ENCODE measurements at regions not wholly inside any gene's neighbourhood (a gene's known extent, or its start where the extent isn't known, plus 50 kb on each side); places are given as distances from the start of the nearest gene placed in this dataset.
"Not testable (repeated sequence)": the region's sequence is repeated elsewhere in the genome, so short reads cannot be mapped to it uniquely, and the experiment has no call there.

DNA sequence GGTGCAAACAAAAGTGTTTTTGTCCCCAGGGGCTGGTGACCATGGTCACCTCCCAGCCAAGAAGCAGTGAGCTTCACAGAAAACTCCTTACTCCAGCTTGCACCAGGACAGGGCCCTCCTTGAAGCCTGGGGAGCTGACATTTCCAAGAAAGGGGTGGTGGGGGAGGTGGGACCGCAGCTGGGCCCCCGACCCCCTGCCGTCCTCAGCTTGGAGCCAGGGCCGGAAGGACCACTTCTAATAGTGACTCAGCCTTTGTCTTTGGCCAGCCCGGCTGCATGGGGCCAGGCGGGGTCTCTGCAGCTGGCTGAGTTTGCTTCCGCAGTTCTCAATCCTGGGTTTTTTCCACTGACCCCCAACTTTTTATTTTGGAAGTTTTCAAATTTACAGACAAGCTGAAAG is 136.5 kb upstream of the POU3F1 start:
- Histone ChIP-seq H3K9me3 (replicated peaks; ENCODE audit: control insufficient read depth, insufficient read depth, low read length) (no peaks in the 10 kb centered on the region), H3K36me3 (ENCODE audit: control insufficient read depth in 2 of 2, extremely low read depth in 1 of 2, insufficient read depth in 2 of 2, low read length in 2 of 2) (no peaks in the 10 kb centered on the region), H3K79me2 (ENCODE audit: control insufficient read depth, insufficient read depth, low read length) (no peaks in the 10 kb centered on the region), H3K4me2 (ENCODE audit: insufficient read depth, low read length) (no peak overlapping the region), H3K4me1 (ENCODE audit: control insufficient read depth, extremely low read depth, insufficient read depth, low read length) (no peaks in the 10 kb centered on the region), H3K9ac (replicated peaks; ENCODE audit: extremely low read depth, insufficient read depth, low read length) (no peak overlapping the region), H3K27ac (ENCODE audit: insufficient read depth, low read depth, low read length) (no peak overlapping the region), H2AFZ (ENCODE audit: low read depth, low read length) (no peak overlapping the region), H4K20me1 (replicated peaks; ENCODE audit: control insufficient read depth, extremely low read depth, insufficient read depth, low read length) (no peaks in the 10 kb centered on the region), H3K4me3 (replicated peaks in 1 of 3; ENCODE audit: insufficient read depth in 1 of 3, low read depth in 1 of 3, low read length in 3 of 3) (no peak overlapping the region), H3K9me1 (replicated peaks; ENCODE audit: control insufficient read depth, extremely low read depth, insufficient read depth, low read length) (no peaks in the 10 kb centered on the region), H3K27me3 (ENCODE audit: control insufficient read depth in 2 of 2, insufficient read depth in 2 of 2, low read length in 2 of 2) (peaks cover 0 to 2% of the 10 kb centered on the region in 2 experiments)
- CTCF ChIA-PET = interaction anchor here (1.4 kb wide), 1 partner anchor 45 kb away, joined by 3 read pairs; no protein-coding TSS in a partner anchor
- dilution Hi-C loops (cut with MboI; ENCODE audit: extremely low pct_ligation_motif_present, low sequenced_read_pairs) (no loop called here), intact Hi-C loops (cut with micrococcal nuclease) (no loop called here)
- no TSS peak for BruUV-seq (replicated peaks)
- DNase-seq (ENCODE audit: low read depth, low spot score) (no peak), FAIRE-seq (no peak)
- TF ChIP-seq POLR2A (IDR thresholded peaks at IDR 0.05; ENCODE audit: low read depth, low read length) (no peak), EZH2 (IDR thresholded peaks at IDR 0.05; ENCODE audit: borderline replicate concordance, low read depth, low read length, severe bottlenecking) (no peak), POLR2AphosphoS5 (IDR thresholded peaks at IDR 0.05; ENCODE audit: insufficient read depth, low read depth, low read length) (no peak), GATA2 (IDR thresholded peaks at IDR 0.05; ENCODE audit: insufficient read depth, insufficient read length, low read depth, low read length) (no peak), MYC (IDR thresholded peaks at IDR 0.05; ENCODE audit: low read depth, low read length) (no peak), JUN (IDR thresholded peaks at IDR 0.05; ENCODE audit: borderline replicate concordance, insufficient read depth, insufficient read length, low read depth) (no peak), FOS (IDR thresholded peaks at IDR 0.05; ENCODE audit: borderline replicate concordance, insufficient read depth, low read length) (no peak)
- TF ChIP-seq, protein P1, sequence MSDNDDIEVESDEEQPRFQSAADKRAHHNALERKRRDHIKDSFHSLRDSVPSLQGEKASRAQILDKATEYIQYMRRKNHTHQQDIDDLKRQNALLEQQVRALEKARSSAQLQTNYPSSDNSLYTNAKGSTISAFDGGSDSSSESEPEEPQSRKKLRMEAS (IDR thresholded peaks at IDR 0.05; ENCODE audit: insufficient read depth, insufficient read length) = no peak
- TF ChIP-seq, protein P2, sequence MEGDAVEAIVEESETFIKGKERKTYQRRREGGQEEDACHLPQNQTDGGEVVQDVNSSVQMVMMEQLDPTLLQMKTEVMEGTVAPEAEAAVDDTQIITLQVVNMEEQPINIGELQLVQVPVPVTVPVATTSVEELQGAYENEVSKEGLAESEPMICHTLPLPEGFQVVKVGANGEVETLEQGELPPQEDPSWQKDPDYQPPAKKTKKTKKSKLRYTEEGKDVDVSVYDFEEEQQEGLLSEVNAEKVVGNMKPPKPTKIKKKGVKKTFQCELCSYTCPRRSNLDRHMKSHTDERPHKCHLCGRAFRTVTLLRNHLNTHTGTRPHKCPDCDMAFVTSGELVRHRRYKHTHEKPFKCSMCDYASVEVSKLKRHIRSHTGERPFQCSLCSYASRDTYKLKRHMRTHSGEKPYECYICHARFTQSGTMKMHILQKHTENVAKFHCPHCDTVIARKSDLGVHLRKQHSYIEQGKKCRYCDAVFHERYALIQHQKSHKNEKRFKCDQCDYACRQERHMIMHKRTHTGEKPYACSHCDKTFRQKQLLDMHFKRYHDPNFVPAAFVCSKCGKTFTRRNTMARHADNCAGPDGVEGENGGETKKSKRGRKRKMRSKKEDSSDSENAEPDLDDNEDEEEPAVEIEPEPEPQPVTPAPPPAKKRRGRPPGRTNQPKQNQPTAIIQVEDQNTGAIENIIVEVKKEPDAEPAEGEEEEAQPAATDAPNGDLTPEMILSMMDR (IDR thresholded peaks at IDR 0.05; ENCODE audit: extremely low read depth in 1 of 2, insufficient read depth in 1 of 2, low read depth in 1 of 2, low read length in 2 of 2) = no peak
- POLR2A ChIA-PET = no interaction called here

DNA sequence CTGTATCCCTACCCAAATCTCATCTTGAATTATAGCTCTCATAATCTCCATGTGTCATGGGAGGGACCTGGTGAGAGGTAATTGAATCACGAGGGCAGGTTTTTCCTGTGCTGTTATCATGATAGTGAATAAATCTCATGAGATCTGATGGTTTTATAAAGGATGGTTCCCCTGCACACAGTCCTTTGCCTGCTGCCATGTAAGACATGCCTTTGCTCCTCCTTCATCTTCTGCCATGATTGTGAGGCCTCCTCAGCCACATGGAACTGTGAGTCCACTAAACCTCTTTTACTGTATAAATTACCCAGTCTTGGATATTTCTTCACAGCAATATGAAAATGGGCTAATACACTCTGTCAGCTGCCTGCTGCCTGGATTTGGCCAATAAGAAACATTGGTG is 133.8 kb upstream of the POU3F1 start:
- BruUV-seq (replicated peaks); H3K4me3 ChIP-seq (replicated peaks in 1 of 3; ENCODE audit: insufficient read depth in 1 of 3, low read depth in 1 of 3, low read length in 3 of 3); H2AFZ ChIP-seq (ENCODE audit: low read depth, low read length); H3K4me1 ChIP-seq (ENCODE audit: control insufficient read depth, extremely low read depth, insufficient read depth, low read length); dilution Hi-C loops (cut with MboI; ENCODE audit: extremely low pct_ligation_motif_present, low sequenced_read_pairs); H3K27ac ChIP-seq (ENCODE audit: insufficient read depth, low read depth, low read length); intact Hi-C loops (cut with micrococcal nuclease); DNase-seq (ENCODE audit: low read depth, low spot score); POLR2A ChIA-PET; H3K9me1 ChIP-seq (replicated peaks; ENCODE audit: control insufficient read depth, extremely low read depth, insufficient read depth, low read length); H3K9me3 ChIP-seq (replicated peaks; ENCODE audit: control insufficient read depth, insufficient read depth, low read length); H4K20me1 ChIP-seq (replicated peaks; ENCODE audit: control insufficient read depth, extremely low read depth, insufficient read depth, low read length); H3K9ac ChIP-seq (replicated peaks; ENCODE audit: extremely low read depth, insufficient read depth, low read length); H3K27me3 ChIP-seq (ENCODE audit: control insufficient read depth in 2 of 2, insufficient read depth in 2 of 2, low read length in 2 of 2); H3K36me3 ChIP-seq (ENCODE audit: control insufficient read depth in 2 of 2, extremely low read depth in 1 of 2, insufficient read depth in 2 of 2, low read length in 2 of 2); H3K4me2 ChIP-seq (ENCODE audit: insufficient read depth, low read length); FAIRE-seq; H3K79me2 ChIP-seq (ENCODE audit: control insufficient read depth, insufficient read depth, low read length): not testable (repeated sequence)
- CTCF ChIA-PET = interaction anchor here (0.6 kb wide), 1 partner anchor 65 kb away, joined by 4 read pairs; no protein-coding TSS in a partner anchor
